ENCODE measurements at regions not wholly inside any gene's neighbourhood (a gene's known extent, or its start where the extent isn't known, plus 50 kb on each side); places are given as distances from the start of the nearest gene placed in this dataset.

DNA sequence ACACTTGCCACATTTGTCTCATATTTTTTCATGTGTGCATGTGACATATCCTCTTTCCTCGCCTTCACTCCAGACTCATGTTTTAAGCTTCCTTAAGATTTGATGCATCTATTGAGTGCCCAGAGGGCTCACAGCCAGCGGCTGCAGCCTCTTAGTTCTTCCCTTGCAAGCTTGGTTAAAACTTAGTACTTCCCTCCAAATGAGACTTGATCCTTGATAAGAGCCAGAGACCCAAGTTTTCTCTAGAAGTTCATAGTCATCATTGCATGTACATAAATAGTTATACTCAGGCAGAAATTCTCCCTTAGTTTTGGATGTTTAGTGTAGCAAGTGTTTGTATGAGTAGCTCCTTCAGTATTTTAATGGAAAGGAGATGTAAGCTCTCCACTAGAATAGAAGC, 337.6 kb upstream of the B3GALT2 start:
- TF ChIP-seq, protein P1, sequence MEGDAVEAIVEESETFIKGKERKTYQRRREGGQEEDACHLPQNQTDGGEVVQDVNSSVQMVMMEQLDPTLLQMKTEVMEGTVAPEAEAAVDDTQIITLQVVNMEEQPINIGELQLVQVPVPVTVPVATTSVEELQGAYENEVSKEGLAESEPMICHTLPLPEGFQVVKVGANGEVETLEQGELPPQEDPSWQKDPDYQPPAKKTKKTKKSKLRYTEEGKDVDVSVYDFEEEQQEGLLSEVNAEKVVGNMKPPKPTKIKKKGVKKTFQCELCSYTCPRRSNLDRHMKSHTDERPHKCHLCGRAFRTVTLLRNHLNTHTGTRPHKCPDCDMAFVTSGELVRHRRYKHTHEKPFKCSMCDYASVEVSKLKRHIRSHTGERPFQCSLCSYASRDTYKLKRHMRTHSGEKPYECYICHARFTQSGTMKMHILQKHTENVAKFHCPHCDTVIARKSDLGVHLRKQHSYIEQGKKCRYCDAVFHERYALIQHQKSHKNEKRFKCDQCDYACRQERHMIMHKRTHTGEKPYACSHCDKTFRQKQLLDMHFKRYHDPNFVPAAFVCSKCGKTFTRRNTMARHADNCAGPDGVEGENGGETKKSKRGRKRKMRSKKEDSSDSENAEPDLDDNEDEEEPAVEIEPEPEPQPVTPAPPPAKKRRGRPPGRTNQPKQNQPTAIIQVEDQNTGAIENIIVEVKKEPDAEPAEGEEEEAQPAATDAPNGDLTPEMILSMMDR (IDR thresholded peaks at IDR 0.05; ENCODE audit: unreplicated experiment in 3 of 3) = no peak
- Mint-ChIP-seq H3K4me1 (no peaks in the 10 kb centered on the region), H3K4me3 (no peak overlapping the region), H3K9me3 (peaks cover 4% of the 10 kb centered on the region), H3K27ac (no peak overlapping the region), H3K27me3 (ENCODE audit: low read depth) (no peaks in the 10 kb centered on the region), H3K36me3 (ENCODE audit: low read depth) (no peaks in the 10 kb centered on the region)

DNA sequence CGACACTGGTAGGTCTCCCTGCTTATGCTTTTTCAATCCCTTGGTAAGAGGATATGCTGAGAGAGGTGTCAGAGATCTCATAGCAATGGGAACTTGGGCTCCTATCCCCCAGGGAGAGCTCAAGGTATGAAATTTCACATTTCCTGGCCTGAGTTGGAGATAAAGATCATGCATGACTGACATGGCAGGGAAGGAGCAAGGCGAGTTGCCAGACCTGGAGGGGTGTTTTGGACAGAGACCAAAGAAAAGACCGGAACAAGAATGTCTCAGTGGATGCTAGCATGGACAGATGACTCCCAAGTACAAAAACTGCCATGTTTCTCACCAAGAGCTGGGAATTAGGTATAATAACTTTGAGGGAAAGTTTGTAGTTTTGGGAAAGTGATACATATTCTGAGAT, 334.1 kb upstream of the B3GALT2 start:
- Mint-ChIP-seq H3K9me3 (peaks cover 4% of the 10 kb centered on the region), H3K4me3 (no peak overlapping the region), H3K36me3 (ENCODE audit: low read depth) (no peaks in the 10 kb centered on the region), H3K27ac (no peak overlapping the region), H3K4me1 (no peaks in the 10 kb centered on the region), H3K27me3 (ENCODE audit: low read depth) (no peaks in the 10 kb centered on the region)
- TF ChIP-seq, protein P1 (IDR thresholded peaks at IDR 0.05; ENCODE audit: unreplicated experiment in 3 of 3) = no peak

DNA sequence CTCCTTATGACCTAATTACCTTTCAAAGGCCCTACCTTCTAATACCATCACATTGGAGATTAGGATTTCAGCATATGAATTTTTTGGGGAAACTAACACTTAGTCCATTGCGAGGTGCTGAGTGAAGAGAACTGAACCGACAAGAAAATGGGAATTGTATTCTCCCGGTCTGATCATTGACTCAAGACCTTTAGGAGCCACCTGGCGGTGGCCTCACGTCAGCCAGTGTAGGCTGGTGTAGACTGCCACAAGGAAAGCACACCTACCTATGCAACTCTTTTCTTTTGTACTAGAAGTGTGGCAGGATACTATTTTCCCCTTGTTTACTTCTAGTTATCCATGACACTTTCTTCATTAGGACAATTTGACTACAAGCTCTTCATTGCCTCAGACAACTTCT, 333.5 kb upstream of the B3GALT2 start:
- Mint-ChIP-seq H3K36me3 (ENCODE audit: low read depth) (no peaks in the 10 kb centered on the region), H3K4me1 (no peaks in the 10 kb centered on the region), H3K4me3 (no peak overlapping the region), H3K27ac (no peak overlapping the region), H3K27me3 (ENCODE audit: low read depth) (no peaks in the 10 kb centered on the region), H3K9me3 (peaks cover 4% of the 10 kb centered on the region)
- TF ChIP-seq, protein P1 (IDR thresholded peaks at IDR 0.05; ENCODE audit: unreplicated experiment in 3 of 3) = no peak

DNA sequence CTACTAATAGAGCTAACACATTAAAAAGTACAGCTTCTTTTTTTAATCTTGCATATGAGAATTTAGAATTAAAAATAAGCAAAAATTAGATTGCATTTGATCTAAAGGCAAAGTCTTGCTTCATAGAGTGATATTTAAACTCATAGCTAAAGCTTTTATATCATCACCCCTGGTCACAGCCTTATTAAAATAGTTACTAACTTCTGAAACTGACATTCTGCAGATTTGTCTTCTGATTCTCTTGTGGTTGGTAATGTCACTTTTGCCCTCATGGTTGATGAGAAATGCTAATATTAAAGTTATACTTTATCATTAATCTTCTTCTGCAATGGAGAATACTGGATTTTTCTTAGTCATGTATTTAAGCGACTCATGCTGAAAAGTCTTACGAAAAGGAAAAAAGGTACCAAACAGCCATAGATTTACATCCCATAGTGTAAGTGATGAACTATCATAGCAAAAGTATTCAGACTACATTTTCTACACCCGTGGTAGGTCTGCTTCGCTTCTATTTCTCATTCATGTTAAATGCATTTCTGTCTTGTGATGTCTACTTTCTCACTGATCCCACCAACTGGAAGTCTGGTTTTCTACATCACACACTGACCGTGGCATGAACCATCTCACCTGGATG, 330.5 kb upstream of the B3GALT2 start:
- Mint-ChIP-seq H3K27ac (no peak overlapping the region), H3K4me1 (no peaks in the 10 kb centered on the region), H3K27me3 (ENCODE audit: low read depth) (no peaks in the 10 kb centered on the region), H3K4me3 (no peak overlapping the region), H3K9me3 (peaks cover 8% of the 10 kb centered on the region), H3K36me3 (ENCODE audit: low read depth) (no peaks in the 10 kb centered on the region)
- TF ChIP-seq, protein P1 (IDR thresholded peaks at IDR 0.05; ENCODE audit: unreplicated experiment in 3 of 3) = no peak

DNA sequence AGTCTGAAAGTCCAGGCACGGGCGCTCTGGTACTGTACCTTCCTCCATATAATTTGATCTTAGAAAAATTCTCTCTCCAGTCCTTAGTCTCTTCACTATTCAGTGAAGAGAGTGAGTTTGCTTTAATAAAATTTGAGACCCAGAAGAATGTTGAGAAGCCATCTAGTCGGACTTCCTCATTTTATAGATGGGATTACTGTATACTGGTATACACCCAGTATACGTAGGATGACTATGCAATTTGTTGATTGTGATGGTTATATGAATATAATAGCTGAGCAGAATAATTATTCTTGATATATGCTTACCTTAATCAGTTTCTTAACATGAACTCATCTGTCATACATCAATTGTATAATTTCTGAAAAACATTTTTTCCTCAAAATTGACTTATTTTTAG, 328.0 kb upstream of the B3GALT2 start:
- Mint-ChIP-seq H3K27ac (no peak overlapping the region), H3K27me3 (ENCODE audit: low read depth) (no peaks in the 10 kb centered on the region), H3K9me3 (peaks cover 12% of the 10 kb centered on the region), H3K36me3 (ENCODE audit: low read depth) (no peaks in the 10 kb centered on the region), H3K4me3 (no peak overlapping the region), H3K4me1 (no peaks in the 10 kb centered on the region)
- TF ChIP-seq, protein P1 (IDR thresholded peaks at IDR 0.05; ENCODE audit: unreplicated experiment in 3 of 3) = no peak

DNA sequence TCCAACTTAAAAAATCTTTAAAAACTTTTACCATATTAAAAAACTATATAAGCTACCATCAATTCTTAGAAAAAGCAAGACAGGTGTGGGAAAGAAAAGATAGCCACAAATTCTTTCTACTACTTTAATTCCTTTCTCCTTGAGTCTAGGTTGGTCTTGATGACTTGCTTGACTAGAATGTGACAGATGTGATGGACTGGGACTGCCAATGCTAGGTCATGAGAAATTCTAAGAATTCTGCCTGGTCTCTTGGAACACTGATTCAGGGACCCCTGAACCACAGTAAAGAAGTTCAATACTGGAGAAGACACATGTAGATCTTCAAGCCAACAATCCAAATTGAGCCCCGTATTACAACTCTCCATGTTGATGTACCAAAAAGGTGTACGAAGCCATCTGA, 326.6 kb upstream of the B3GALT2 start:
- Mint-ChIP-seq H3K27me3 (ENCODE audit: low read depth) (no peaks in the 10 kb centered on the region), H3K4me1 (no peaks in the 10 kb centered on the region), H3K27ac (no peak overlapping the region)

More for the DNA sequence above, 326.6 kb upstream of the B3GALT2 start:
- TF ChIP-seq, protein P1 (IDR thresholded peaks at IDR 0.05; ENCODE audit: unreplicated experiment in 3 of 3) = no peak
- no peak overlapping the region for H3K4me3 Mint-ChIP-seq
- no peaks in the 10 kb centered on the region for H3K36me3 Mint-ChIP-seq (ENCODE audit: low read depth)
- peaks cover 8% of the 10 kb centered on the region for H3K9me3 Mint-ChIP-seq
